HG02840 (cell line): ENCODE measurements at regions not wholly inside any gene's neighbourhood (a gene's known extent, or its start where the extent isn't known, plus 50 kb on each side); places are given as distances from the start of the nearest gene placed in this dataset.
"Not testable (repeated sequence)": the region's sequence is repeated elsewhere in the genome, so short reads cannot be mapped to it uniquely, and the experiment has no call there.

Source experiments
- ATAC-seq: cut with Tn5 transposase; IDR thresholded peaks from one replicate; pipeline ENCODE4 v1.9.1; 2021; ENCODE audit warnings: mild to moderate bottlenecking, moderate library complexity, moderate number of reproducible peaks; ENCODE audit not compliant: unreplicated experiment, low FRiP score

DNA sequence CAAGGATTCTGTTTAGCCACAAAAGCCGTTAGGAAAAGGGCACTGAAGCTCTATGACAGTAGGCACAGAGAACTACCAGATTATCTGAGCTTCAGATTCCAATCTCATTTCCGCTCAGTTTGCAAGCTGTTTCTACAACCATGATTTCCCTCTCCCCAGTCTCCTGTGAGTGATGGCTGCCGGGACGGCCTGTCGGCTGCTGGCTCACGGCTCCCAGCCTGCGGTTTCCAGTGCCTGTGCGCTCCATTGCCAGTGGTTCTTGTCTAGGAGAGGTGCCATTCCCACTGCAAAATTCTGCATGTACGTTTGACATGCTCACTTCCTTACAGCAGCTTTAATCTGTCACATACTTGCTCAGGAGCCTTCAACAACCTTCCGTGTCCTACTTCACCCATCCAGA, 429.1 kb upstream of the FRG1 start:
- ATAC-seq: no peak

- ATAC-seq: no peak
Measured at GRCh38 chr4:189513421-189513820, 427.3 kb upstream of the FRG1 start.

DNA sequence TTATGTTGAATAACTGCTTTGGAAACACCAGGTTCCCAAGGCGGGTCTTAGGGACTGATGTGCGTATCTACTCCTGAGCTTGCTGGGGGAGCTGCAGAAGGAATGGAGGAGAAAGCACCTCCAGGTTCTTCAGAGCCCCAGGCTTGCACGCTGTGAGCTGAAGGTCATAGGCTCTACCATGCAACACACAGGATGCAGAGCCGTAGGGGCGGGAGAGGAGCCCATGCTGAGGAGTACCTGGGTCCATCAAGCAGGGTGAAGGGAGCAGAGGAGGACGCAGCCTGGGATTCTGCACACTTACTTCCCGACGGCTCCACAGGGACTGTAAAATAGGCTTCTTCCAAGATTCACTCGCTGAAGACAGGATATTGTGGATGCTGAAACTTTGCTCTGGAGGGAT, 426.5 kb upstream of the FRG1 start:
- no peak for ATAC-seq

DNA sequence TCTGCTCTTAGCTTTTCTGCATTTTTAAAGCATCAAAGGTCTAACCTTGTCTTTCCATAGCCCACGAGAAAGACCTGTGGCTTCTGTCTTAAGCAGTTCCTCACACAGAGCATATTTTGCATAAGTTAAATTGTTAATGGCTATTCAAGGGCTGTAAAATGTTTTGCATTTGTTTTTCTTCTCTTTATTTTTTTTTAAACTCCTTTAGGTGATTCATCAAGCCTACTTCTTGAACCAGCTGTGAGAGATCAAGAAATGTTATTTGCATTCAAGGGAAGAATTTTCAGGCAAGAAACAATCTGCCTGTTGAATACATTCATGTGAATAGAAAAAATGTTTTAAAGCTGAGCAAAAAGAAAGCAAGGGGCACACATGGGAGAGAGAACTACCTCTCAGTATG, 423.8 kb upstream of the FRG1 start:
- ATAC-seq: no peak

- ATAC-seq: no peak
Measured at GRCh38 chr4:189519186-189519585, 421.5 kb upstream of the FRG1 start.

DNA sequence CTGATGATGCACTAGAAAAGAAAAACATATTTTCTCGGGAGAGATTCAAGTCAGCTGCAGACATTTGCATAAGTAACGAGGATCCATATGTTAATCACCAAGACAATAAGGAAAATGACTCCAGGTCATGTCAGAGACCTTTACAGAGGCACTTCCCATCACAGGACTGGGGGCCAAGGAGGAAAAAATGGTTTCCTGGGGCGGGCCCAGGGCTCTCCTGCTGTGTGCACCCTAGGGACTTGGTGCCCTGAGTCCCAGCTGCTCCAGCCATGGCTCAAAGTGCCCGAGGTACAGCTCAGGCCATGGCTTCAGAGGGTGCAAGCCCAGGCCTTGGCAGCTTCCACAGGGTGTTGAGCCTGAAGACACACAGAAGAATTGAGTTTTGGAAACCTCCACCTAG, 415.4 kb upstream of the FRG1 start:
- ATAC-seq: no peak

GRCh38 chr4:189530848-189531247, 409.8 kb upstream of the FRG1 start:
- no peak for ATAC-seq

DNA sequence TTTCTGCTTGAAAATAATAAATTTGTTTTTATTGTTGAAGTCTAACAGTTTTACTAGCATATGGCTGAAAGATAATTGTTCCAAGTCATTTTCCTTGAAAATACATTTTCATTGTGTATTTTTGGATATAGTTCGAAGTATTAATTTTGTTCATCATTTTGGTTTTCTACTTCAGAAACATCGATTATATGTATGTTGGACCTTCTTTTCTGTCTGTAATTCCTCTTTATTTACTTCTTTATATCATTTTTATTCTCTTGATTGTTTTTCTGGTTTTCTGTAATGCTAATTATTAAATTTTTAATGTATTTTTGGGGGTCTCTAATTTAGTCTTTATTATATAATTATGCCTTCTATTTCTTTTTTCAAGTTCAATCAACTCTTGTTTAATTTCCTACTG, 407.1 kb upstream of the FRG1 start:
- no peak for ATAC-seq

DNA sequence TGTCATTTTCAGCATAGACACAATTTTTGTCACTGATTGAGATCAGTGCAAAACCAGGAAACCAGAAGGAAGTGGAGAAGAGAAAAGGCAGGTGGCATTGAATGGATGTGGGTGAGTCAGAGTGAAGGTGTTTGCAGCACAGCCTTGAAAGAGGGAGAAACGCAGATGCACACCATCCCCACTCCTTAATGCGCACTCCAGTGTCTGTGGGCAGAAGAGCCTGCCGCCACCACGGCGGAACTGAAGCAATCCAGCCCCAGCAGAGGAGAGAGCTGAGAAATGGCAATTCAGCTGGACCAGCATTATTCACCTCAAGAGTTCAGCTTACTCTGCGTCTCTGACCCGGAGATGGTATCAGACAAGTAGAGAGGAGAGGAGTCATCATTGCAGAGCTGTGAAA, 393.1 kb upstream of the FRG1 start:
- ATAC-seq: no peak

DNA sequence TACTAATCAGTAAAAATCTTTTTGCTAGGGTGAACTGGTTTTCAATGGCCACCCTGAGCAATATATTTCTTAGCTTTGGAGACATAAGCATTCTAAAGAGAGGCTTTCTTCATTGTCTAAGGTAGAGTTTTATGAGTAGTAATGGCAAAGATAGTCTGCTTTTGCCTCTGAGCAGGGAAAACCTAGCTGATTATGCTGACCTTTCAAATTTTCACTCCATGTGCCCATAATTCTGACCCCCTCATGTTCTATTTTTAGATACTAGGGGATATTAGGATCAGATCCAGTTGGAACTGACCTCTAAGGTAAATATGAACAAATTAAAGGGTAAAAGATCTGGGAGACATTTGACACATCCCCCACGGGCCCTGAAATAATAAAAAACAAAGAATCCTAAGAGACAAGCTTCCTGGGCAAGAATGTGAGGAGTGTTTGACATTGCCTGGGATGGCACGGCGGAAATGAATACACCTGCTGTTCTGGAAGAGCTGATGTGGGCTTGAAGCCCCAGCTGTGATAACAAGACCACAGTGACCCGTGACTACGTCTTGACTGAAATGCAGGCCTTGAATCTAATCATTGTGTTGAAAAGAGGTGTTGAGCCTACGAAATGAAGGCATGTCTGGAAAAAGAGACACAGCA, 392.1 kb upstream of the FRG1 start:
- no peak for ATAC-seq

DNA sequence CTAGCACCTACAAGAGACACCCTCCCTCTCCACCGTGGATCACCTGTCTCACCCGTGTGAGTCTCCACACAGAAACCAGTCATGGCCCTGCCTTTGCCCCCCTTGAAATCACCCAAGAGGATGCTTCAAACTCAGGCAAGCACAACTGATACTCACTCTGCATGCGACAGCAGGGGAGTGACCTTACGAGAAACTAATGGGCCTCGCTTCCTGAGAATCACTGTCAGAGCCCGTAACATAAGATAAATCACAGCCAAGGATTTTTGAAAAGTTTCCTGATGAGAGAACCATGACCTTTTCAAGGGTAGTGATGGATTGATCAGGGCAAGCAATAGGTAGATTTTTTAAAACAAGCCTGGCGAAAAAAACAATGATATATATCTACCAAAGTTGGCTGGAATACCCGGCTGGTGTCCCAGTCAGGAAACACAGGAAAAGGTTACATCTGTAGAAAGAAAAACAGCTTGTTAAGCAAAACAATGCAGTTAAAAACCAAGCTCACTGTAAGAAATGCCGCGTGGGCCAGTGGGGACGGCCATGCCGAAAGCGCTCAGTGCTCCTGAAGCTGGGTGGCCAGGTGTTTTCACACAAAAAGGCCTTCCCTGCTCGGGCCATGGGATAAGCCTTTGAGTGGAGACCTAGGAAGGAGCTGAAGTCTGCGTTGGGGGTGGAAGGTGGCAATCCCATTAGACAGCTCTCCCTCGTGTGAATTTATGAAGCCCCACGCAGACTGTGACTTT, 388.6 kb upstream of the FRG1 start:
- ATAC-seq: not testable (repeated sequence)

- not testable (repeated sequence) for ATAC-seq
Measured at GRCh38 chr4:189560605-189561004, 380.1 kb upstream of the FRG1 start.

- not testable (repeated sequence) for ATAC-seq
Measured at GRCh38 chr4:189563751-189564150, 376.9 kb upstream of the FRG1 start.

GRCh38 chr4:189566271-189566670, 374.4 kb upstream of the FRG1 start:
- ATAC-seq: not testable (repeated sequence)

- ATAC-seq: not testable (repeated sequence)
Measured at GRCh38 chr4:189566900-189567299, 373.8 kb upstream of the FRG1 start.

DNA sequence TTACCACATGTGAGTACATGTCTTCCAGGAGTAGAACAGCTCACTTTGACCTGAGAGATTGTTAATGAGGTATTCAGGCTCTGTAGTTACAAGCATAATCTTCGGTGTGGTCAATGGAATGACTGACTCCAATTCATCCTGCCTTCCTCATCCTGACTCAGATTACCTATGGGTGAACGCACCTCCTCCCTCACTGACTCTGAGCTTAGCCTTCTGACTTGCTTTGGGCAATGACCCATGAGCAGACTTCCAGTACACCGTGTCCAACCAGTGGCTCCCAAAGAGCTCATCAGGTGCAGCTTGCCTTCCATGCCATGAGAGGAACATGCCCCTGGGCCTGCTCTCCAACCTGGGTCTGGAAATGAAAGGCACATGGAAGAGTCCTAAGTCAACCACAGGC, 361.0 kb upstream of the FRG1 start:
- not testable (repeated sequence) for ATAC-seq

GRCh38 chr4:189586908-189587632, 353.6 kb upstream of the FRG1 start:
- ATAC-seq: not testable (repeated sequence)

DNA sequence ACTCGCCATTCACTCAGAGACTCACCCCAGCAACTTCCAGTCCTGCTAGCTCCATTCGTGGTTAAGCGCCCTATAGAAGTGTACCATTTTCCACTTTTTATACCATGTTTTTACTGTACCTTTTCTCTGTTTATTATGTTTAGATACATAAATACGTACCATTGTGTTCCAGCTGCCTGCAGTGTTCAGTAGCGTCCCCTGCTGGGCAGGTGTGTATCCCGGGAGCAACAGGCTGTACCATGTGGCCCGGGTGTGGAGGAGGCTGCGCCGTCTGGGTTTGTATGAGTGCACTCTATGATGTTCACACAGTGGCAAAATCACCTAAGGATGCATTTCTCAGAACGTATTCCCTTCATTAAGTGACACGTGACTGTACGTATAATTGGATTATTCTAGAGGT, 351.5 kb upstream of the FRG1 start:
- not testable (repeated sequence) for ATAC-seq

GRCh38 chr4:189592890-189593289, 347.8 kb upstream of the FRG1 start:
- ATAC-seq: no peak

DNA sequence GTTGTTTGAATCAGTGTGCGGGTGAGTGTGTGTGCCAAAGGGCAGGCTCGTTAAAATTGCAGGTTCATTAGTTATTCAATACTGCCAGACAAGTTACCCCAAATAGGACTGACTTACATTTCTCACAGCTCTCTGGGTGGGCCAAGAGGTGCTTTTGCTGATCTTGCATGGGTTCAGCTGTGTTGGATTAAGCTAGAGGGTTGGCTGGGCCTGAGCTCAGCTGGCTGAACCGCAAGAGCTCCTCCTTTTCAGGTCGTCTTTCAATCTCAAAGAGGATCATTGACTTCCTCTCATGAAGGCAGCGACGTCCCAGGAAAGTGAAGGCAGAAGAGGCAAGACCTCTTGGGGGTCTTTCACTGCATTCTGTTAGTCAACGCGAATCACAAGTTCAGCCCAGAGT, 343.3 kb upstream of the FRG1 start:
- ATAC-seq: no peak

GRCh38 chr4:189600264-189600663, 340.4 kb upstream of the FRG1 start:
- ATAC-seq: no peak
